HG02981 (cell line): ENCODE measurements at regions not wholly inside any gene's neighbourhood (a gene's known extent, or its start where the extent isn't known, plus 50 kb on each side); places are given as distances from the start of the nearest gene placed in this dataset.
A peak's percentile ranks its signal among the peaks of the same experiment; 100 is the strongest.

Experiments used
- ATAC-seq: cut with Tn5 transposase; IDR thresholded peaks from one replicate; pipeline ENCODE4 v1.9.1; 2021; ENCODE audit warnings: mild to moderate bottlenecking, moderate library complexity; ENCODE audit not compliant: unreplicated experiment

DNA sequence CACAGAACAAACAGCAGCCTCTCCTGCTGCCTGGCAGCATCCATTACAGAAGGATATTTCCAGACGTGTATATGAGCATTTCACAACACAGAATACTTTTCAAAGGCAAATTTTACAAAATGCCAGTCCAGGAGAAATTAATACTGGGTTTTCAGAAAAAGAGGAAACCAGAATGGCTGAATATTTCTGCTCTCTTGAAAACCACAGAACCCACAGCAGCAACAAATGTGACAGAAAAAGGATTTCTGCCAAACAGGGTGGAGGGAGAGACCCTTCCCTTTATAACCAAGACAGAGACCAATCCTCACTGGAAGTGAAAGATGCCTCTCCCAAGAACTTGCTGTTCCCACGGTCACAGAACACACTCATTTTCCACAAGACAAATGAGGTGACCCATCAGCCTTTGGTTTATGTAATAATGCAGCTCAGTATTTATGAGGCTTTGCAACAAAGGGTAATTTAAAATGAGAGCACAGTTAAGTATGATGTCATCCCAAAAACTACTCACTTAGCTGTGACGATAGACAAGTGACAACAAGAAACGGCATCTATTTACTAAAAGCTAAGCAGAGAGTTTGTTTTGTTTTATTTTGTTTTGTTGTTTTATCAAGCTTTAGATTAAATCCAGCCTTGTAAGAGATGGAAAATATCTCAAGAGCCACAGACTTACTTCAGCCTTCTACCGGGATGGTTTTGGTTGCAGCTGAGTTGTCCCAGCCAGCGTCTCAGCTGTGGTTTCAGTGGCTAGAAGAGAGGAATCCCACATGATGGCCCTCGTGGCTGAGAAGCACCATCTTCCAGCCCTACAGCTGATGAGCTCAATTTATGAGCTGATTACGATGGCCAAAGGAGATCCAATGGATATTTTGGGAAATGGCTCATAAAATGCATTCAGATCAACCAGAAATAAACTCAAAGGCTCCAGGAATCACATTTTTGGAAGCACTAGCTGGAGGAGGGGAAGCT lies 249.3 kb upstream of the AGAP1 start:
- ATAC-seq = no peak

DNA sequence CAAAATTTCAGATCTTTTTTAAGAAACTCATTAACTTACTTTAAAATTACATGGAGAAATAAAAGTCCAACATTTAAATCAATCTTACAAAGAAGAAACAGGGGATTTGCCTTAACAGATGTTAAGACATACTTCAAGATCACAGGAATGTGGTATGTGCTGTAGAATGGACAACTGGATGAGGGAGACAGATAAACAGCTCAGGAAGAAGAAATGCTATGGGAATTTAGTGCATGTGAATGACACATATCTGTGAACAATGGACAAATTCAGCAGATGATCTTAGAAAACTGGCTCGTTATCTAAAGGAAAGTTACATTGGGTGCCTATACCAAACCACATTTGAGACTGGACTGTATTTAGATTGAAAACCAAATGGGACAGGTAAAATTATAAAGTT lies 246.8 kb upstream of the AGAP1 start:
- ATAC-seq = no peak

DNA sequence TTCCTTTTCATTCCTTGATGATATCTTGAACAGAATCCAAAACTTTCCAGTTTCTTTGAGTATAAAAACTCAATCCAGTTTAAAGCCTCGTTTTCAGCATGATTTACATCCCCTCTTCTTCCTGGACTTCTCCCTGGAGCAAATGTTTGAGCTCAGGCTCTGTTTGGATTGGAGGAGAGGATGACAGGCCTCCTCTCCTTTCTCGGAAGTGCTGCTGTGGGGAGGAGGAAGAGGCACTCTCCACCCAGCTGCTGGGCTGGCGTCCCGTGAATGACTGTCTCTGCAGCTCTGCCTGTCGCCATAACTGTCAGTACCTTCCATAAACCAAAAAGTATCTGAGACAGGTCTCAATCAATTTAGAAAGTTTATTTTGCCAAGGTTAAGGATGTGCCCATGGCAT lies 238.2 kb upstream of the AGAP1 start:
- ATAC-seq = no peak

DNA sequence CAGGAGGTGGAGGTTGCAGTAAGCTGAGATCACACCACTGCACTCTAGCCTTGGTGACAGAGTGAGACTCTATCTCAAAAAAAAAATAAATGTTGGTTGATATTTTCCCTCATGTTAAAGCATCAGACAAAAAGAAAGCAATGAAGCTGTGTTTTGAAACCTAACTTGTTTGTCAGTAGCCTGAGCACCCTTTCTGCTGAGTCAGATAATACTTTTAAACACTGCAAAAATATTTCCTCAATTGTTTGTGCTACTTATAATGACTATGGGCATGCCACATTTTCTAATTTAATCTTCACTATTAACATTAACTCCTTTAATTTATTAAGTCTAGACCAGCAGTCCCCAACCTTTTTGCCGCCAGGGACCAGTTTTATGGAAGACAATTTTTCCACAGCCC lies 236.3 kb upstream of the AGAP1 start:
- ATAC-seq = no peak

DNA sequence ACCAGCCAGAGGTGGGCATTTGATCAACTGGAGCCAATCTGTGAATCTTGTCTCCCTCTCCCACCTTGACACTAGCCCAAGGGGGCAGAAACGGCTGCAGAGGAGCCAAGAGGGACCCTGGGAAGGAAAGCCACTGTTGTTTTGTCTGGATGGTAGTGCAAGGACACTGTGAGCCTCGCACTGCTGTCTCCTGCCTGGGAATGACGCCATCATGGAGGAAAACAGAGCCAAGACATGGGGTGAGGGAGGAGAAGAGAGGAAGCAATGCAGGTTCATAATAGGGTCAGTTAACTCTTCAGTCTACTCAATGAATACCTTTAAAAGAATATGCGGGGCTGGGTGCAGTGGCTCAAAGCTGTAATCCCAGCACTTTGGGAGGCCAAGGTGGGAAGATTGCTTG lies 231.1 kb upstream of the AGAP1 start:
- no peak for ATAC-seq

DNA sequence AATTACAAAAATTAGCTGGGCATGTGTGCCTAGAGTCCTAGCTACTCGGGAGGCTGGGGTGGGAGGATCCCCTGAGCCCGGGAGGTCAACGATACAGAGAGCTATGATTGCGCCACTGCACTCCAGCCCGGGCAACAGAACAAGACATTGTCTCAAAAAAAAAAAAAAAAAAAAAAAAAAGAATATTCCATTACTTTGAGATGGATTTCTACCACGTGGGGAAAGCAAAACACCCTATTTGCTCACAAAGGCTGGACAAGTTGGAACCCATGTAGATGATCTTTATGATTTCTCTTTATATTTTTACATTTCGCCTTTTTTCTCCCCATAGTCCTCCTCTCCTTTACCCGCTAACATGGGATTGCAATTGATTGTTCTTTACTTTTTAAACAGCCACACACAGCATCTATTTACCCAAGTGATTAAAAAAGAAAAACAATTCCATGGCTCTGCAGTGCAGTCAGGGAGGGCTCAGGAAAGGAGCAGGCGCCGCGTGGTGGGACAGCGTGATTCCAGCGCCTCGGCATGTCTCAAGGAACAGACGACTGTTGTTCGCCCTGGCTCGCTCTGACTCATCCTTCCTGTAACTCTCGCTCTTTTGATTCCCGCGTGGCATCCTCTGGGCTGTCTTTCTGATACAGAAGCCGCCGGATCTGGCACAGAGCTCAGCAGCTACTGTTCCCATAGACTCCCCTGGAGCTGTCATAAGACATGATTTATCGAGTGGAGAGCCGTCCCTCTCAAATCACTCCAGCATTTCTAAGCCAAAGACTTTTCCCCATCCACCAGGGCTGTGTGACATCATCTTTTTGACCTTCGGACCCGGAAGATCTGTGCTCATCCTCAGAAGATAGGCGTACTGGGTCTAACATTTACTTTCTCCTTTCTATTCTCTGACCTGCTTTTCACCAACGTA lies 230.4 kb upstream of the AGAP1 start:
- ATAC-seq = no peak

DNA sequence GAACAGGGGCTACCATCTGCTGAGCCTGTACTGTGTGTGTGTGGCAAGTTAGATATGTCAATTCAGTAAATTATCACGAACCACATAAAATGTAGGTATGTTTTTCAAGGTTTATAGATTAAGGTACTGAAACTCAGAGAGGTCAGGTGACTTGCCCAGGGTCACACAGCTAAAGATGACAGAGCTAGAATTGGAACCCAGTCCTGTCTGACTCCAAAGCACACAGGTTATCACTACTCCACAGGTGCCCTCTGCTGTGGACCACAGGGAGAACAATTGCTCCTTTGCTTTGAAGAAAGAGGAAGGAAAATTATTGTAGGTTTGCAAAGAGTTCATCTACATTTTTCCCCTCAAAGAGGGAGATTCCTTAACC lies 229.7 kb upstream of the AGAP1 start:
- no peak for ATAC-seq

DNA sequence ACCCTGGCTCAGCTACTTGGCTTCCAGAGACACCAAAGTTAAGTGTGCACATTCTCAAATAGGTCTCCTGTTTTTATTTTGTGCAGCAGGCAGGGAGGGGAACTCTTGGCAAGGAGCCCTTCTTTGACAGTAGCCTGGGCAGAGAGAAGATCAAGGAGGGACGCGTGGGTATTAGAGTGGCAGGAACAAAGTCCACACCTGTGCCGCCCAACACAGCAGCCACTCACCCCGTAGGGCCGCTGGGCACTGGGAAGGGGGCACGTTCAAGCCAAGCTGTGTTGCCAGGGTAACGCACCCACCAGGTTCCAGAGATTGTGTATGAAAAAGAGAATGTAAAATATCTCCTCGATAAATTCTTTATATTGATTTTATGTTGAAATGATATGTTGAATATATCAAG lies 229.3 kb upstream of the AGAP1 start:
- no peak for ATAC-seq

DNA sequence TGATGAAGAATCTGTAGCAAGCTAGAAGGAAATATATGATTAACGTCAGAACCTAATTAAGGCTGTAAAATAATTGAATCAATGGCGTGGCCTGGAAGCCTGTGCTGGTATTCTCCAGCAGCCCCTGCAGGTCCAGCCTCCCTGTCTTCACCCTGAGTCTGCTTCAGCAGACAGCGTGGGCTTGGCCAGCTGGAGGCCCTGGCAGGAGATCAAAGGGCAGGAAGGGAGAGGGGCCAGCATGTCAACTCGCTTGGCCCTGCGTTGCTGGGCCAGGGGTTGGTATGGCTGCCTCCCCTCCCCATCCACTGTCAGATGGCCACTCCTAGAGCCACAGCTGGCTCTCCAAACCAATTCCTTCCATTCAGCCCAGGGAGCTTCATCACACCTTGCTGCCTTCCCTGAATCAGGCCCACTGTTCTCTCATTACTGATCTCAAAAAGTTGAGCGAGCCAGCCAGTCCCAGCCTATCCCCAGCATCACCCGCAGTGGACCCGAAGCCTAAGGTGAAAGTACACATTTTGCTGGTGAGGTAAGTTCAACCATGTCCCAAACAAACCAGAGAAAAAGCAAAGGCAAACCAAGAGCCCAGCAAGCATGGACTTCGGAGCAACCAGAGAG lies 228.4 kb upstream of the AGAP1 start:
- ATAC-seq = no peak

DNA sequence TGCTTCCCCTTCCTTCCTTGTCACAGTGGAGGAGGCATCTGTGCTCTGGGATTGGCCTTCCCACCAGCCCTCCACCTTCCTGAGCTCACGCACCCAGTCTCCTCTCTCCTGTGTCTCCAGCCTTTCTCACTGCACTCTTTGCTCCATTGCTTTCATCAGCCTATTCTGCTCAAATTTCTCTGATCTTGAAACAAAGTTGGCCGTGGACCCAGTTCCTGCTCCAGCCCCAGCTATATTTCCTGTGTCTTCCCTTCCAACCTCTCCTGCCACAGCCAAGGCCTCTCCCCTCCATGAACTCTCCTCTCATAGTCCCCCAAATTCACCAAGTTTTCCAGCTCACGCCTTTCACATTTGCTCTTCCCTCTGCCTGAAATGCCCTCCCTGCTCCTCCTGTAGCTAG lies 226.6 kb upstream of the AGAP1 start:
- ATAC-seq = no peak

DNA sequence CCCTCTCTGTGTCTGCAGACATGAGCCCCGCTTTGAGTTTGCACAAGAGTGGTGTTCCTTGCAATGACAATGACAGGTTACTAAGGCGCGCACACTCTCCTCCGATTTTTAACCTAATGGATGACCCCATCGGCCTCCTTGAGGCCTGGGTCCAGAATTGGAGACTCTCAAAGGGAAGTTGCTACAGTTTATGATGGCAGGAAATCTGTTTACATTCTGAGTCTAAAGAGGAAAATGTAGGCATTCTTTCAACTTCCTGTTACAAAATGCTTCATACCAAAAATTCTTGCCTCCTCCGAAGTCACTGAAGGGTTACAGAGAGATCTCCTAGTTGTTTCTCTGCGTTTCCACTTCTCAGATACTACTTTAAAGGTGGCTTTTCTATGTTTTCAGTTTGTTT lies 225.3 kb upstream of the AGAP1 start:
- ATAC-seq = no peak

DNA sequence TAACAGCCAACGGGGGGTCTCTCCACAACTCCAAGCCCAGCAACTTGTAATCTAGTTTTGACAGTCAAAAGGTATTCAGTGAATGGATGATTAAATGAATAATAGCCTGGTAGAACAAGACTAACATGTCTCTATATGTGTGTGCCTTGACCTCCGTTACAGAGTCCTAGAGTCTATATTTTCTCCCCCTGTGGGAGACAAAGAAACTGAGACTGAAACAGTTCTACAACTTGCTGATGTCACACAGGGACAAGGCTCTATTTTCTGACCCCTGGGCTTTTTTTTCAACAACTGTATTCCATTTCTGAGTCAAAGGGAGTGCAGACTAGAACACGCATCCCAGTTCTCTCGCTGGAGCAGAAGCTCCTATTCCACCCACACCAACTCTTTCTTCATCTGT lies 223.6 kb upstream of the AGAP1 start:
- peak; percentile 55 for ATAC-seq

DNA sequence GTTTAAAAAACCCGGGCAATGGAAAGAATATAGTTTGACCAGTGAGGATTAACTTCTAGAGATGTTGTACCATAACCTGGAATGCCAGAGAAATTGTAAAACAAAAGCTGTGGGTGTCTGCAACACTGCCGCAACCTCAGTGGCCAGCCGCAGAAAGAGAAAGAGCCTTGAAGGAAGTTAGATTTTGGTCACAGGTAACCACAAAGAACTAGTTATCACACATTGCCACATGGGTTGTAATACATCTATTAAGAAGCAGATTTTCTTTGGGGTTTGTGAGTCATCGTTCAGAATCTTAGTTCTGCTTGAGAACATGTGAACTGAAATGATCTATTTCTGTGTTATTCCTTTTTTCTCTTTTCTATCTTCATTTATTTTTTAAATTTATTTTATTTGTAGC lies 222.9 kb upstream of the AGAP1 start:
- peak; percentile 96 for ATAC-seq

DNA sequence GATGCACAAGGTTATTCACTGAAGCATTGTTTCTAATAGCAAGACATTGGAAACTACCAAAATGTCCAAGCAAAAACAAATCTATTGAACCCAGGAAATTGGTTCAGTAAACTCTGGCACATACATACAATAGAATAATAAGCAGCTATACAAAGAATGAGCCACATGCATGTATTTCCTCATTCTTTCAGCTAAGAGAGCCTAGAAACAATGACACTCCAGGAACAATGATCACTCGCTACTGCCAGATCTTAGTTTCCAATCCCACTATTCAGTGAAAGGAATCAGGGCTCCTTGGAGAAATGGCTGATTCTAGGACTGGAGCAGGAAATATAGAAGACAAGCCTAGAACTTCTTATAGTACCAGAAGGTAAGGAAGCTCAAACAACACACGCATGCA lies 221.9 kb upstream of the AGAP1 start:
- no peak for ATAC-seq

DNA sequence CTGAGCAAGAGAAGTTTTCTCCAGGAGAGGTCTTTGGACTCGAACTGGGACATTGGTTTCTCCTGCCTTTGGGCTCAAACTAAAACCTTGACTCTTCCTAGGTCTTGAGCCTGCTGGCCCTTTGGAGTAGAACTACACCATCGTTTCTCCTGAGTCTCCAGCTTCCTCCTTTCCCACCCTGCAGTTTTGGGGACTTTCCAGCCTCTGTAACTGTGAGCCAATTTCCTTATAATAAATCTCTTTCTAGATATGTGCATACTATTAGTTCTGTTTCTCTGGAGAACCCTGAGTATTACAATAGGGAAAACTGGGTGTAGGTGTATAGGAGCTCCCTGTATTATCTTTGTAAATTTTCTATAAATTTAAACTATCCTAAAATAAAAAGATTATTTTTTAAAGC lies 219.8 kb upstream of the AGAP1 start:
- ATAC-seq = no peak

DNA sequence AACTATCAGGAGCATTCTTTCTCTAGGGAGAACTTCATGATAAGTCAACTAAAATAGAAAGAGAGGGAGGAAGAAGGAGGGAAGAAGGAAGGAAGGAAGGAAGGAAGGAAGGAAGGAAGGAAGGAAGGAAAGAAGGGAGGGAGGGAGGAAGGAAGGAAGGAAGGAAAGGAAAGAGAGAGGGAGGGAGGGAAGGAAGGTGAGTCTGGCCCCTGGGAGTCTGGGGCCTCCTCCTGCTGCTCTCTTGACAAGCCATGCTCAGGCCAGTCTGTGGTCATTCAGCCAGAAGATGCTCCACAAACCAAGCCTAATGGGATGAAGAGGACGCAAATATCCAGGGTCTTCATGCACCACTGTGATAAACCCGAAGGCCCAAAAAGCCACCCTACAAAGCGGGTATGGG lies 216.4 kb upstream of the AGAP1 start:
- no peak for ATAC-seq

DNA sequence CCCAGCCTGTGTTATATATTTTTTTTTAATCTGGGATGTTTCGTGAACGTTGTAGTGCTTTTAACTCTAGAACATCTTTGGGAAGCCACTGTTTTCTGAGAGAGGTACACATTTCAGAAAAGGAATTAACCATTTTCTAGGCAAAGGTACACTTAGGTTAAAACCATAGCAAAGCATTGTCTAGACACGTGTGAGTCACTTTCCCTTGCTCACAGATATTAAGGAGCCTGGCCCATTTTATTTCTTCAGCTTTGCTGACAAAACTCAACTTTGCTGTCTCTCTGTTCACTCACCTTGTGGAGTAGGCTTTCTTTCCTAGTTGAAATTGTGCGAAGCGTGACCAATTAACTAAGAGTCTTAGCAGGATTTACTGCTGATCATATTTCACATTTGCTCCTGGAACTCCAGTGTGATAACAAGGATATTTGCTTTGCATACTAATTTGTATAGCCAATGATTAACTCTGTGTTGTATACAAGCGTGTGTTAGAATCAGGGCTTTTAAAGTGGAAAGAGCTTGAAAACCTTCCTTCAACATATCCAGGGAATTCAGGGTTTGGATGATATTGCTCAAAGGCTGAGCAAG lies 215.0 kb upstream of the AGAP1 start:
- ATAC-seq = no peak

DNA sequence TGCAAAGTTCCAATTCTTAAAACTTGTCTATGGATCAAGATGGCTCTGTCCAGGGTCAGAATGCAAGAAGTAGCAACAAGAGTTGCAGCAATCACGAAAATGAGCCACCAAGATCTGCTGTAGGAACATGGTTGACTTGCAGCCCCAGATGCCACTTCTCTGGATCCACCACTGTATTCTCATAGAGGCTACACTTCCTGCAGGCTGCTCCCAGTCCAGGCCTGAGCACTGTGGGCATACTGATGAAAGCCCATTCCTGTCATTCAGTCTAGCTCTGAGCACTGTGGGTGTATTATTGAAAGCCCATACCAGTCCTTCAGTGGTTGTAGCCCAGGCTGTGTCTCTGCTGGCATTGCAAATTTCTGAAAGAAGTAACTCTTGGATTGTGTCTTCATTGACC lies 213.9 kb upstream of the AGAP1 start:
- no peak for ATAC-seq

DNA sequence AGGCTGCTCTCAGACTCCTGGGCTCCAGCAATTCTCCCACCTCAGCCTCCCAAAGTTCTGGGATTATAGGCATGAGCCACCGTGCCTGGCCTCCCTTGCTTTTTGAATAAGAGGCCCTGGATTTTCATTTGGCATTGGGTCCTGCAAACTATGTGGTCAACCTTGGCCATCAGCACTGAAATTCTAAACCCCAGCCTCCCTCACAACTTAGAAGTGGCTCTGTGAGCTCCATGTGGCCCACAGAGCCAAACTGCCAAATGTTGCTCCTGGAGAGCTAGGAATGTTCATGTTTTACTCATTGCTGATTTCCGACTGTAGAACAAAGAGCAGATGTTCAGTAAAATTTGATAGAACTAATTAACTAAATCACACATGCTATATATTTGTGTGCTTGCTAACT lies 210.6 kb upstream of the AGAP1 start:
- ATAC-seq = no peak

DNA sequence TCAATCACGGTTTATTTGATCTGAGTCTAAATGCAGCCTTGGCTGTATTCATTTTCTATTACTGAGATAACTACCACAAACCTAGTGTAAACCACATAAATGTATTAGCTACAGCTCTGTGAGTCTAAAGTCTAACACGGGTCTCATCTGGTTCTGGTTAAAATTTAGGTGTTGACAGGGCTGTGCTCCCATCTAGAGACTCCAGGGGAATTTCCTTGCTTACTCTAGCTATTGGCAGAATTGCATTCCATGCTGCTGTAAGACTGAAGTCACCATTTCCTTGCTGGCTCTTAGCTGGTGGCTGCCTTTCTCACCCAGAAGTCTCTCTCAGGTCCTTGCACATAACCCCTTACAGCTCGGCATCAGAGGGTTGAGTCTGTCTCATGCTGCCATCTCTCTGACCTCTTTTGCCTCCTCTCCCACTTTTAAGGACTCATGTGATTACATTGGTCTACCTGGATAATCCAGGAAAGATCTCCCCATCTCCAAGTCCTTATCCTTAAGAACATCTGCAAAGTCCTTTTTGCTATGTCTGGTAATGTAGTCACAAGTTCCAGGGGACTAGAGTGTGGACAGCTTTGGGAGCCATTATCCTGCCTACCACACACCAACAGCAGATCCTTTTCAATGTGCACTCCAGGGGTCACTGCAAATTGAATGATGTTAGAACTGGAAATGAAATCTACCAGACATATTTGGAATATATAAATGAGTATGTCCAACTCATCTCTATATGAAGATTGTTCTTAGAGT lies 207.0 kb upstream of the AGAP1 start:
- ATAC-seq = no peak

DNA sequence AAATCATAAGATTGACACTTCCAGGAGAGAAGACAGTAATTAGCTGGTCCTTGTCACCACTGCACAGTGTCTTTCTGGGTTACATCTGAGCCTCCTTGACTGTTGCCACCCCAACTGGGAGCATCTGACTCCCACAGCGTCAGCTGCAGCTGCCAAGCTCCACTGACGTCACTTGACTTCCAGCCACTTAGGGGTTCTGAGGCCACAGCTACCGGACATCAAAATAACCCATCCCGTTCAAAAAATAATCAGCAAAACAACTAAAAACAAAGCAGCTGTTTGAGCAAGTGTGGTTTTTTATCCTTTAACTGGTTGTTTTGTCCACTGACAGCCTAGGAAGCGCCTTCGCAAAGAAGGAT lies 206.5 kb upstream of the AGAP1 start:
- no peak for ATAC-seq
